Activated T-cell treated with anti-CD3 and anti-CD28 coated beads for 1 hour (primary cell): ENCODE measurements at regions not wholly inside any gene's neighbourhood (a gene's known extent, or its start where the extent isn't known, plus 50 kb on each side); places are given as distances from the start of the nearest gene placed in this dataset.

Experiments
- DNase-seq: peaks from one replicate; pipeline ENCODE4 v3.0.0-alpha.2; 2020; ENCODE audit warnings: low read depth

DNA sequence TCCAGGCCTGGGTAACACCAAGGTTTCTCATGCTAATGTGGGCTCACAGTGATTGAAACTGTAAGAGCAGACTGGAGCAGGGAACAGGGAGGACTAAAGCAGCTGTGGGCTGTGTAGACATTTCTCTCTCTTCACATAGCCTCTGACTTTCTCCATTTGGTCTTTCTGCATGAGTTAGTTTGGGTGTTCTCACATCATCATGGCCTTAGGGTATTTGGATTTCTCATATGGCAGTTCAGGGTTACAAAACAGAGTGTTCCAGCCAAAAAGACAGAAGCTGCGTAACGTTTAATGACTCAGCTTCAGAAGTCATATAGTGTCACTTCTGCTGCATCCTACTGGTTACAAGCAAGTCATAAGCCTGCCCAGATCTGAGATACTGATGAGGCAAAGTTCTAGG is 52.0 kb upstream of the OSBPL8 start:
- DNase-seq = no peak

DNA sequence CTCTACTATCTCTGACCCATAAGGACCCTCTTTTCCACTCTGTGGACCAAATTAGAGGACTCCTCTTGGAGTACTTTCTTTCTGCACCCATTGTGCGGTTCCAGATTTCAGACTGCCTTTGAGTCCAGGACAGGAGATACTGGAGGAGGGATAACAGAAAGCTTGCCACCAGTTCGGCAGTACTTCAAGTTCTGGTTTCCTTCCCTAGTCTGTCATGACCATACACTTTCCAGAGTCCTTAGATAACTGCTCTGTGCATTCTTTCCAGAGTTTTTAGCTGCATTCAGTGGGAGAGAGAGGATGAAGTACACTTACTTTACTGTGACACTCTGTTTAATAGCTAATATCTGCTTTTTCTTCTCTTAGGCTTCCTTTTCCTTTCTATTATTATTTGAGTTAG is 54.8 kb upstream of the OSBPL8 start:
- no peak for DNase-seq

- no peak for DNase-seq
These were observed 58.5 kb upstream of the OSBPL8 start for GRCh38 chr12:76618031-76618430.

- DNase-seq = peak; percentile 43
These were observed 62.0 kb upstream of the OSBPL8 start for GRCh38 chr12:76621582-76622024.

DNA sequence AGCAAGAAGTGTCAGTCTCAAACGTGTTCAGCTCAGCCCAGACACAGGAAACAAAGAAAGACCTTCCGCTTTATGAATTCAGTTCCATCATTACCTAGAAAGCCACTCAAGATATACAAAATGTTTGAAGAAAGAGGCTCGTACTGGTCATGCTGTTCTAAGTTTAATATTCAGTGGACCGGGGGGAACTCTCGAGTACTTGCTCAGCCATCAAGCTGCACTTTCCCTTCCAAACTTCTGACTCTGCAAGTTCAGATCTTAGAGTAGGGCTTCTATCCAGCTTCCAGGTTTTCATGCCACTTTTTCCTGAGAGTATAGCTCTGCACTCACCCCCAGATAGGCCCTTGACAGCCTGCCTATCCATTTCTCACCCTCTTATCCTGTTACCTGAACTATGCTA is 62.8 kb upstream of the OSBPL8 start:
- no peak for DNase-seq

DNA sequence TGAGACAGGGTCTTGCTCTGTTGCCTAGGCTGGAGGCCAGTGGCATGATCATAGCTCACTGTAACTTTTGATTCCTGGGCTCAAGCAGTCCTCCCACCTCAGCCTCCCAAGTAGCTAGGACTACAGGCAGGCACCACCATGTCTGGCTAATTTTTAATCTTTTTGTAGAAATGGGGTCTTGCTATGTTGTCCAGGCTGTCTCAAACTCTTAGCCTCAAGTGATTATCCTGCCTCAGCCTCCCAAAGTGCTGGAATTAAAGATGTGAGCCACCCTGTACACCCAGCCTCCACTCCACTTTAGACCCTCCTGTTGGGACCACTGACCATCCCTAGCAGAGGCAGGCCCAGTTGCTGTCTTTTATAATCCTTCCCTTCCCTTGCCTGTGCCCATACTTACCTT is 63.3 kb upstream of the OSBPL8 start:
- no peak for DNase-seq

DNA sequence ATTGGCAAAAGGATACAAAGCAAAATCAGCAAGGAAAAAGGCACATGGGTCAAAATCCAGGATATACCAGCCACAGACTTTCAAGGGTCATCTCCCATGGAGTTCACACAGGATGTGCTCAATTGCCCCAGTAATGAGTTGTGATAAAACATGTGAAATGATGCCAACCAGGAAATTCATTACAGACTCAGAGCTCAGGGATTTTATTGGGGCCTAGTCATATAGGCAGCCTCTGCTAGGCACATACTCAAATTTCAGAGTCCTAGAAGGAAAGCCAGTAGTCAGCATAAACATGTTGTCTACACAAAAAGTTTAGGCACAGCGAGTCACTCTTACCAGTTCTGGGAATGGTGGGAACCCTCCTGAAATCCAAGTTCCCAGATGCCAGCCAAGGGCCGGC is 64.4 kb upstream of the OSBPL8 start:
- no peak for DNase-seq

- DNase-seq = no peak
These were observed 68.0 kb upstream of the OSBPL8 start for GRCh38 chr12:76627346-76628135.

- DNase-seq = no peak
These were observed 69.2 kb upstream of the OSBPL8 start for GRCh38 chr12:76628745-76629144.

- DNase-seq = no peak
These were observed 72.2 kb upstream of the OSBPL8 start for GRCh38 chr12:76631741-76632140.

DNA sequence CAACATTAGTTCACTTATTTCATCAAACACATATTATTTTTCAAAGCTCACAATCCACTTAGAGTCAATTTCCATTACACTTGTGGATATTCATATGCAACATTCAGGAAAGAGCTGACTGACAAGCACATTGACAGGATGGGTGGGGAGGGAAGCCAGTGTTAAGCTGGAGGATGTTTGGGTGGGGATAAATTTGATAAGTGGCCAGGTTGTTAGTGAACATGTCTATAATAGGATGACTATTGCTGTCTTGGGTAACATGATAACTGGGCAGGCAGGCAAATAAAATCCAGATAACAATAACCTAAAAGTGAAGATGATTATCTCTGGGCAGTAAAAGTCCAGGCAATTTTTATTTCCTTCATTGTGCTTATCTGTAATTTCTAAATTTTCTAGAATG is 73.8 kb upstream of the OSBPL8 start:
- DNase-seq = no peak

- no peak for DNase-seq
These were observed 74.6 kb upstream of the OSBPL8 start for GRCh38 chr12:76634133-76634532.

DNA sequence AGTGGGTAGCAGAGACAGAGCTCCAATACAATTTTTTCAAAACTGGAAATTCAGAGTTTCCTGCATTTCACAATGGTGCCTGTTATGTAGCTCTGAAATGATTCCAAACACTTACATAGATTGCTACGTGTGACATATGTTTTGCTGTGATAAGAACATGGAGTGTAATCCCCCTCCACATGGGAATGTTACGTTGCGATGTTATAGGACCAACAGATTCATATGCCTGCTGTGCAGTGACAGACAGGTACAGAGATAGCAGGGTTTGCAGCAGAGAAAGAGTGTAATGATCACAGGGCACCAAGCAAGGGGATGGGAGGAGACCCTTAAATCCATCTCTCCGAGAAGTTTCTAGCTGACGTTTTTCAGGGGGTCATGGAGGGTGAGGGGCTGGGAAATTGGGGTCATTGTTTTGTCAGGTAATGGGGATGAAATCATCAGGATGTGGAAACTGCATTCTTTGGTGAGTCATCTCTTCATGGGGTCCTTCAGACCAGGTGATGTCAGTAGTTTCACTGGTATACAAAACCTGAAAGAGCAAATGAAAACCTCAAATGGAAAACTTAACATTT is 76.6 kb upstream of the OSBPL8 start:
- DNase-seq = no peak

GRCh38 chr12:76637807-76638206 is 78.2 kb upstream of the OSBPL8 start:
- no peak for DNase-seq

DNA sequence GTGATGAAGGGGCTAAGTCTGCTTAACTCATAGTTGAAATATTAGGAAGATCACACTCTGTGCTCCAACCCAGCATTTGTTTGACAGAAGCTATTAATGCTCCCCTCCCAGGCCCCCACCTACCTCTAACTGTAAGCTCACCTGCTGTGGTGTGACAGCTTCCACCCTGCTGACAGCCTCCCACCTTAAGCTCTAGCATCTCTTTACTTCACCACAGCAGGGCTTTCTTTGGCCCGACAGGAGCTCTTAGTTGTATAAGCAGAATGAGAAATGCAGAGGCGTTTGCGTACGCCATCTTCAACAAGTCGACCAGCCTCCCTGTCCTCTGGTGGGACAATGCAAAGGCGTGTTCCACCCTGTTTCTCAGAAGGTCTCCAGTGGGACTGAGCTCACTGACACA is 80.1 kb upstream of the OSBPL8 start:
- no peak for DNase-seq

GRCh38 chr12:76641073-76641472 is 81.5 kb upstream of the OSBPL8 start:
- no peak for DNase-seq

GRCh38 chr12:76641961-76642360 is 82.4 kb upstream of the OSBPL8 start:
- no peak for DNase-seq

DNA sequence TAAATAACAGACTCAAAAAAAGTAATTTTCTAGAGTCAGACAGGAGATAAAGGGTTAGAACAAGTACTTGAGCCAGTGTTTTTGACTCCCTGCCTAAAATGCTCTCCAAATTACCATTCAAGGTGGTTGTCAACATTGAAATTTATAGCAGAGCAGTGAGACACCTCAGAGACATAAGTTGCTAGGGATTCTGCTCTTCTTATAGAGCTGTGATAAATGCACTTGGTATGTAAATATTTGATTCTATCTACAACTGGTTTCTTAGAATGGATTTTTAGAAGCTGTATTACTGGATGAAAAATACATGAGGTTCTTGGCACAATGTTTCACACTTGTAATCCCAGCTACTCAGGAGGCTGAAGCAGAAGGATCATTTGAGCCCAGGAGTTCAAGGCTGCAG is 83.9 kb upstream of the OSBPL8 start:
- no peak for DNase-seq

- no peak for DNase-seq
These were observed 85.4 kb upstream of the OSBPL8 start for GRCh38 chr12:76644950-76645349.

- no peak for DNase-seq
These were observed 86.4 kb upstream of the OSBPL8 start for GRCh38 chr12:76645934-76646333.

- no peak for DNase-seq
These were observed 86.8 kb upstream of the OSBPL8 start for GRCh38 chr12:76646366-76646765.

GRCh38 chr12:76649099-76649498 is 89.5 kb upstream of the OSBPL8 start:
- DNase-seq = no peak

DNA sequence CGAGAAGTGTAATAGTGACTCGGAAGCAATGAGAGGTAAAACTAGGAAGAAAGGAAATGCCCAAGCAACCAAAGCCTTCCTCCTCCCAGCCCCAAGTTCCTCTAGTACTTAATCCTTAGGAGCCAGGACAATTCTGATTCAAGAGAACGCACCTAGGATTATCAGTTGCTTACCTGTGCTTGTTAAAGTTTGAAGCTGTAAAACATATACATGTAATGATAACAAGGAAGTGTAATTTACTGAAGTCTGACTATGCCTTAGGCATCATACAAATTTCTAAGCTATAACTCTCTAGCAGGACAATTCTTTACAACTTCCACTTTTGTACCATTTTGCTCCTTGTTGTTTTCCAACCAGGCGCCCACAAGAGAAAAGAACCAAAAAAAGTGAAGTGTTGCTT is 92.8 kb upstream of the OSBPL8 start:
- DNase-seq = no peak

DNA sequence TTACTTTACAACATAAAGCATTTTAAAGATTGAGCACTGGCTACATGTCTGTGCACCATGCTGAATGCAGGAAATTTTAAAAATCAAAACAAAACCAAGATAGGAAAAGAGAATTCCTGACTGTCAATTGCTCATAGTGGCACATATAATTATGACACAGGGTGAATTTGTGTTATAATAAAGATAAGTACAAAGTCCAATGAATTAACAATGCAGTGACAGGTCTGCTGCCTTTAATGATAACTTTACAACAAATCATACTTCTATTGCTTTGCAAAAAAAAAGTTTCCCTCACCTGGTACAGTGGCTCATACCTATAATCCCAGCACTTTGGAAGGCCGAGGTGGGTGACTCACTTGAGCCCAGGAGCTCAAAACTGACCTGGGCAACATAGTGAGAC is 93.8 kb upstream of the OSBPL8 start:
- no peak for DNase-seq
